K562 (cell line): ENCODE measurements at regions not wholly inside any gene's neighbourhood (a gene's known extent, or its start where the extent isn't known, plus 50 kb on each side); places are given as distances from the start of the nearest gene placed in this dataset.
A peak's percentile ranks its signal among the peaks of the same experiment; 100 is the strongest.

Experiments
- ATAC-seq: fragments of 200-7000 bp; cut with Tn5 transposase; 3 replicates; pipeline ENCODE4 v1.9.1; 2020; ENCODE audit warnings: moderate library complexity
- BruUV-seq: library from RNA; stranded (reverse); fragments of 400-500 nt; replicated peaks from 2 replicates; lab custom pipeline; 2021; lab: Mats Ljungman, UMichigan
- CTCF ChIA-PET: fragments of 300-600 bp; formaldehyde crosslinking; extraction: SDS; loops from one replicate; lab custom pipeline; 2021; ENCODE audit warnings: low intra/inter-chr PET ratio; lab: Yijun Ruan, JAX
- POLR2A ChIA-PET: fragments of 300-600, 350-650 bp; sonication (Branson Sonifier 250); formaldehyde crosslinking; extraction: SDS; loops from one replicate; lab custom pipeline; 2021; ENCODE audit warnings: antibody characterized with exemption, inconsistent platforms; lab: Yijun Ruan, JAX
- DNase-seq, 4 experiments: peaks; one replicate each; pipeline versions ENCODE4 v3.0.0 to v3.0.0-alpha.2; 2011 to 2018; ENCODE audit warnings: low spot score in 3 of 4, mixed read lengths in 3 of 4; ENCODE audit errors: extremely low read depth in 1 of 4
- FAIRE-seq: peaks from 2 replicates; lab custom pipeline; 2011; peaks lifted over from hg19 to GRCh38; lab: Jason Lieb, UNC
- H2AFZ ChIP-seq: 2 replicates; pipeline ENCODE4 v1.6.0; 2011; ENCODE audit warnings: low read depth, low read length, control low read depth, inconsistent platforms
- H3K27ac ChIP-seq: fragments of 200-600 bp; 3 replicates; pipeline ENCODE4 v1.8.0; 2011; ENCODE audit warnings: low read depth, mild to moderate bottlenecking, control low read depth, inconsistent platforms, low read length, moderate library complexity, mixed read lengths; ENCODE audit errors: extremely low read depth
- H3K27me3 ChIP-seq, 2 experiments: fragments of 300-600 bp in 1 of 2; 2 replicates in 1 of 2; 3 replicates in 1 of 2; pipeline versions ENCODE4 v1.6.0 to v1.8.0; 2011; ENCODE audit warnings: inconsistent platforms in 2 of 2, low read length in 2 of 2, mild to moderate bottlenecking in 1 of 2, mixed read lengths in 1 of 2, moderate library complexity in 1 of 2; ENCODE audit not compliant: control insufficient read depth in 2 of 2, insufficient read depth in 2 of 2
- H3K36me3 ChIP-seq: fragments of 300-600 bp; 3 replicates; pipeline ENCODE4 v1.8.0; 2011; ENCODE audit warnings: mild to moderate bottlenecking, low read length, inconsistent platforms; ENCODE audit not compliant: control insufficient read depth, insufficient read depth
- H3K4me1 ChIP-seq, 2 experiments: fragments of 200-600 bp in 1 of 2; replicated peaks in 1 of 2; 2 replicates in 1 of 2; 3 replicates in 1 of 2; pipeline versions ENCODE4 v1.5.1 to v1.8.0; 2011; ENCODE audit warnings: inconsistent platforms in 2 of 2, low read length in 2 of 2, mild to moderate bottlenecking in 1 of 2, mixed read lengths in 1 of 2, moderate library complexity in 1 of 2; ENCODE audit not compliant: control insufficient read depth in 2 of 2, insufficient read depth in 2 of 2
- H3K4me2 ChIP-seq: 2 replicates; pipeline ENCODE4 v1.6.1; 2011; ENCODE audit warnings: low read length, control low read depth, inconsistent platforms, mixed read lengths; ENCODE audit not compliant: insufficient read depth
- H3K4me3 ChIP-seq: fragments of 200-600 bp; sonication (generic), shearing (Covaris generic); 2 replicates; pipeline ENCODE4 v1.5.1; 2016; ENCODE audit warnings: control low read depth, inconsistent platforms
- H3K79me2 ChIP-seq: fragments of 200-600 bp; 3 replicates; pipeline ENCODE4 v1.8.0; 2011; ENCODE audit warnings: low read length, inconsistent platforms; ENCODE audit not compliant: control insufficient read depth, insufficient read depth
- H3K9ac ChIP-seq, 2 experiments: 2 replicates each; pipeline versions ENCODE4 v1.6.0 to v1.6.1; 2011; ENCODE audit warnings: low read depth in 2 of 2, low read length in 2 of 2, control low read depth in 1 of 2, inconsistent platforms in 1 of 2, mild to moderate bottlenecking in 1 of 2, mixed read lengths in 1 of 2; ENCODE audit not compliant: insufficient read depth in 1 of 2
- H3K9me1 ChIP-seq: one replicate; pipeline ENCODE4 v1.6.0; 2011; ENCODE audit warnings: inconsistent platforms, mild to moderate bottlenecking, low read length, moderate library complexity; ENCODE audit not compliant: control insufficient read depth, insufficient read depth
- H3K9me3 ChIP-seq: replicated peaks from 2 replicates; pipeline ENCODE4 v1.5.1; 2011; ENCODE audit warnings: low read depth, low read length, inconsistent platforms; ENCODE audit not compliant: control insufficient read depth, insufficient read depth
- H4K20me1 ChIP-seq: replicated peaks from 2 replicates; pipeline ENCODE4 v1.6.1; 2011; ENCODE audit warnings: low read length, inconsistent platforms, mixed read lengths; ENCODE audit not compliant: control insufficient read depth, insufficient read depth
- CBFA2T3 ChIP-seq: fragments of 450-650 bp; IDR thresholded peaks from 2 replicates; pipeline ENCODE4 v1.6.1; 2017
- GTF2F1 ChIP-seq: IDR thresholded peaks from 2 replicates; pipeline ENCODE4 v1.6.1; 2011; ENCODE audit warnings: low read depth, low read length, improper control_type of control experiment
- MYC ChIP-seq, 2 experiments: fragments of 250-450 bp in 1 of 2; sonication (Bioruptor Pico) in 1 of 2; IDR thresholded peaks; 2 replicates each; pipeline versions ENCODE4 v1.5.1 to v1.6.1; 2012 to 2021; ENCODE audit warnings: low read depth in 2 of 2, borderline replicate concordance in 1 of 2, improper control_type of control experiment in 1 of 2, low read length in 1 of 2, mild to moderate bottlenecking in 1 of 2, moderate library complexity in 1 of 2
- RUNX1 ChIP-seq: sonication (generic); IDR thresholded peaks from 2 replicates; pipeline ENCODE4 v1.6.1; 2016; ENCODE audit warnings: antibody characterized with exemption, low read depth
- SMARCE1 ChIP-seq: fragments of 450-650 bp; IDR thresholded peaks from 2 replicates; pipeline ENCODE4 v1.7.1; 2016; ENCODE audit warnings: mild to moderate bottlenecking
- ZBED1 ChIP-seq: IDR thresholded peaks from 2 replicates; pipeline ENCODE4 v1.6.1; 2014
- ZNF12 ChIP-seq: sonication (generic); formaldehyde crosslinking; IDR thresholded peaks from 2 replicates; pipeline ENCODE4 v1.4.0; 2020; ENCODE audit warnings: mild to moderate bottlenecking, missing genetic modification reagents
- ZSCAN29 ChIP-seq: fragments of 450-650 bp; IDR thresholded peaks from 2 replicates; pipeline ENCODE4 v1.6.1; 2017
- WGBS: fragments of 100-300 bp; shearing (Covaris generic); methylation state at CpG from one replicate; pipeline ENCODE4 v1.1.6; 2016; ENCODE audit warnings: low coverage, mixed read lengths; ENCODE audit not compliant: insufficient coverage; ENCODE audit errors: missing lambda C conversion rate; 5-methylcytosine and 5-hydroxymethylcytosine counted together
- in situ Hi-C: fragments of 300-500 bp; cut with MboI; formaldehyde crosslinking; loops from 4 replicates; pipeline ENCODE4 v1.15.0; 2018; ENCODE audit warnings: inconsistent platforms, mixed read lengths
- intact Hi-C: fragments of 100-400 bp; cut with micrococcal nuclease; formaldehyde crosslinking; loops from 2 replicates; pipeline ENCODE4 v1.14.2; 2022
- TF ChIP-seq, protein P1 (sequence below): sonication (generic); formaldehyde crosslinking; IDR thresholded peaks from 2 replicates; pipeline ENCODE4 v1.8.0; 2022; ENCODE audit warnings: missing genetic modification reagents, mild to moderate bottlenecking, moderate library complexity, borderline replicate concordance

DNA sequence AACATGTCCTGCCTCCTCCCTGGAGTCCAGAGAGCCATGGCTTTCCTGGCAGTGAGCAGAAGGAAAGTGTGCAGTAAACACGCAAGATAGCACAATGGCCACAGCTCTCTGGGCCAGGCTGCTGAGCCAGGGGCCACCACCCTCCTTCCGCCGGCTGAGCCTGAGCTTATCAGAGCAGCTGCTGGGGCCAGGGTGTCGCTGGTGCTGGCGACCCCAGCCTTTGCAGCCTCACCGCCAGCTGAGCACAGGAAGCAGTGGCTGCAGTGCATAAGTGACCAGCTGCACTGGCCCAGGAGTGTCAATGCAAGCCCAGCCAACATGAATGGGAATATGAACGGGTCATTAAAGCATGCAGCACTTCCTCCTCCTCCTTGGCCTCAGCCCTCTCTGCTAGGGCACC, 172.0 kb downstream of the ZFP36L2 start (continued):
- TF ChIP-seq RUNX1, result no peak
- no peak for TF ChIP-seq ZNF12 (CRISPR knock-in tag)
- 0 out of 2 replicates have a peak, but pooled peaks have one; percentile 8 for TF ChIP-seq SMARCE1
- 0 out of 2 replicates have a peak, but pooled peaks have one; percentile 23 for TF ChIP-seq MYC (IDR thresholded peaks at IDR 0.05; ENCODE audit: low read depth, low read length)
- TF ChIP-seq MYC (CRISPR knock-in tag; IDR thresholded peaks at IDR 0.05; ENCODE audit: borderline replicate concordance, low read depth), result no peak
- peak; percentile 70 for TF ChIP-seq CBFA2T3
- no peak for TF ChIP-seq ZSCAN29
- TF ChIP-seq, protein P1, sequence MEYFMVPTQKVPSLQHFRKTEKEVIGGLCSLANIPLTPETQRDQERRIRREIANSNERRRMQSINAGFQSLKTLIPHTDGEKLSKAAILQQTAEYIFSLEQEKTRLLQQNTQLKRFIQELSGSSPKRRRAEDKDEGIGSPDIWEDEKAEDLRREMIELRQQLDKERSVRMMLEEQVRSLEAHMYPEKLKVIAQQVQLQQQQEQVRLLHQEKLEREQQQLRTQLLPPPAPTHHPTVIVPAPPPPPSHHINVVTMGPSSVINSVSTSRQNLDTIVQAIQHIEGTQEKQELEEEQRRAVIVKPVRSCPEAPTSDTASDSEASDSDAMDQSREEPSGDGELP (CRISPR knock-in tag), result peak; percentile 96
- no peak for TF ChIP-seq ZBED1

DNA sequence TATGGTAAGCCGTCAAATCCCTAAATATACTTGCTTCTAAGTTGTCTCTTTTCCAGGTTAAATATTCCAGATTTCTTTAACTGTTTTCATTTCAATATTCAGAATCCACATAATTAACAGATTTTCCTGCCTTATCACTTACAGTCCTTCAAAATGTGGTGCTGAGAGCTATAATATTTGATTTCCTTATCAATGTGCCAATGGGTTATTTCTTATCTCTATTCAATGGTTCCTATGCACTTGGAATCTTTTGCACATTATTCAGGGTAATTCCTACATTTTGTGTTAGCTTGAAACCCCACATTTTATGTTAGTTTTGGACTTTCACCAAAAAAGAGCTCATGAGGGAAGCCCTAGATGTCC, 173.5 kb downstream of the ZFP36L2 start:
- Histone ChIP-seq H3K27me3 (no peaks in the 10 kb centered on the region), H3K4me2 (no peak overlapping the region), H3K27ac (no peak overlapping the region), H3K9ac (no peak overlapping the region), H4K20me1 (no peaks in the 10 kb centered on the region), H3K36me3 (no peaks in the 10 kb centered on the region), H2AFZ (no peak overlapping the region), H3K9me1 (peaks cover 4% of the 10 kb centered on the region), H3K4me1 (peaks cover 20 to 34% of the 10 kb centered on the region in 2 experiments), H3K79me2 (no peaks in the 10 kb centered on the region), H3K9me3 (no peaks in the 10 kb centered on the region), H3K4me3 (no peak overlapping the region)
- no peak for TF ChIP-seq GTF2F1
- in situ Hi-C loops (no loop called here), intact Hi-C loops (no loop called here)
- no peak for FAIRE-seq
- no TSS peak for BruUV-seq
- CTCF ChIA-PET, result no interaction called here
- DNase-seq, result no peak
- 93% methylated on average over 1 of the region's 1 CpG for WGBS
- ATAC-seq, result no peak
- POLR2A ChIA-PET, result no interaction called here
